Stimulated activated CD4-positive, alpha-beta T cell treated with anti-CD3 and anti-CD28 coated beads, Interleukin-1b, Interleukin-23, amount 100 ng/mL, for 48 hours (primary cell): ENCODE measurements at regions not wholly inside any gene's neighbourhood (a gene's known extent, or its start where the extent isn't known, plus 50 kb on each side); places are given as distances from the start of the nearest gene placed in this dataset.
"Not testable (repeated sequence)": the region's sequence is repeated elsewhere in the genome, so short reads cannot be mapped to it uniquely, and the experiment has no call there.

Source experiments
- DNase-seq: peaks from one replicate; pipeline ENCODE4 v3.0.0-alpha.2; 2020

DNA sequence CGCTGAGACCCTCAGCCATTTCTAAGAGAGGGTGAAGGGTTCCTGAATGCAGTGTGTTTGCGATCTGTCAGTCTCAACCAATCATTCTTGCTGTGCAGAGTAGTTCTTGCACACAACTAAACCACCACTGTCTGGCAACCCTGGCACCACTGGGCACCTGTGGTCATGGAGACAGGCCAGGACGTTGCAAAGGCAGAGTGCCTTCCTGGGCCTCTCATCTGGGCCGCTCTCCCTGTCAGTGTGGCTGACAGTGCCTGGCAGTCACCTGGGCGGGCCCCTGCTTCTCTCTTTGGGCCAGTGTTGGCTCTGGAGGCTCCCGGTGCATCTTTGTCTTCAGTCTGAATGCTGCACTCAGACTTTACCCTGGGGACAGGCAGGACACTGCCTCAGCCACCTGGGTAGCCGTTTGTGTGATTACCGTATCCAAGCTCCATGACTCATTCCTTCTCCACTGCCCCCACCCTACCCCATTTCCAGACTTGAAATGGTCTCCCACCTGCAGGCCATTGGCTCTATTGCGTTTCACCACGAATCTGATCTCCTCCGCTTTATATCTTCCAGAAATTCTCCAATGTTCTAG is 104.6 kb upstream of the KLF13 start:
- DNase-seq: no peak

DNA sequence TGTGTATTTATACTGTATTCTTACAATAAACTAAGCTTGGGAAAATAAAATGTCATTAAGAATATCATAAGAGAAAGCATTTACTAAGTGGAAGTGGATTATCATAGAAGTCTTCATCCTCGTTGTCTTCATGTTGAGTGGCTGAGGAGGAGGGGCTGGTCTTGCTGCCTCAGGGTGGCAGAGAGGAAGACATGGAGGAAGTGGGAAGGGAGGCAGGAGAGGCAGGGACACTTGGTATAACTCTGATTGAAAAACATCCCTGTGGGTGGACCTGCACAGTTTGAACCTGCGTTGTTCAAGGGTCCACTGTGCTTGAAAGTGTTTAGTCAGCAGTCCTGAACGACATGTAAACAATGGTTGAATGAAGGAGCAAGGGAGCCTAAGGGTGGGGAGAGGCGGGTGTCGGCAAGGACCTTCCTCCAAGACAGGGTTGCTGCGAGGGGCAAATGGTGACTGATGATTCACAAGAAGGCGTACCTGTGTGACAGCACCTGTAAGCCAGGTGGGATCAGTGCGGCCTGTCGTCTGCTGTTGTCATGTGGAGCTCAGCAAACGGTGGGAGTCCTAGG is 103.8 kb upstream of the KLF13 start:
- DNase-seq: no peak

DNA sequence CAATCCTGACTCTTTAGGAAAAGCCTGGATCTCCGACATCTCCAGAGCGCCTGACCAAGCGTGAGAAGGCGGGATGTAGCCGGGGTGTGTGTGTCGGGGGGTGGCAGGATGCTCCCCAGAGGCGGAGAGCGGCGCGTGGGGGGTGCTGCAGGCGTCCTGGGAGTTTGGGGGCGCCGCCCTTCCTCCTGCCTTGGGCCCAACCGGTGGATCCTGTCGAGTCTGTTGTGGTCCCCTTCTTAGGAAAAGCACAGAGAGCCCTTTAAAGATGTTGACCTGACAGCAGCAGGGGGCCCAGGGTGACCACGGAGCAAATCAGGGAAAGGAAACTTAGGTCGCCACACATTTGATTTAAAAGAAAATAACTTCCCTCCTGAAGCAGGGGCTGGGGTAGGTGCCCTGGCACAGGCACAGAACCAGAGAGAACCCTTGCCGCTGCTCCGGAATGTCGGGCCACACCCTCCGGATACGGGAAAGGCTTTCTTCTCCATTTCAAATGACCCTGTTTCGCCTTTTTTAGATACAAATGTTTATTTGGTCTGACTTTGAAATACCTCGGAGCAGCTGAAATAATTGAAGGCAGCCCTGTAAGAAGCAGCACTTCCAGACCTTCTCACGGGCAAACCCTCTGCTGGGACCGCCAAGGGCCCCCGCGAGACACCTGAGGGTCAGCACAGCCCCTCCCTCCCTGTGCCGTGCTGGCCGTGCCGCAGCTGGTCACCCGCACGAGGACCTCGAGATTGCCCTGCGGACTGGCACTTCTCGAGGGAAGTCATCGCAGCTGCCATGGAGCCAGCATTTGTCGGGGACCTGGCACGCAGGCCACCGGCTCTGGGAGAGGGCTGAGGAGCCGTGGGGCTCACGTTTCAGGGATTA is 102.9 kb upstream of the KLF13 start:
- no peak for DNase-seq

DNA sequence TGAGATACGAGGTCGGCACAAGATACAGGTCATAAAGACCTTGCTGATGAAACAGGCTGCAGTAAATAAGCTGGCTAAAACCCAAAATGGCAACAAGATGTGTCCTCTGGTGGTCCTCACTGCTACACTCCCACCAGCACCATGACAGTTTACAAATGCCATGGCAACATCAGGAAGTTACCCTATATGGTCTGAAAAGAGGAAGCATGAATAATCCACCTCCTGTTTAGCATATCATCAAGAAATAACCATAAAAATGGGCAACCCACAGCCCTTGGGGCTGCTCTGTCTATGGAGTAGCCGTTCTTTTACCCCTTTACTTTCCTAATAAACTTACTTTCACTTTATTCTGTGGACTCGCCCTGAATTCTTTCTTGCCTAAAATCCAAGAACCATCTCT is 102.0 kb upstream of the KLF13 start:
- DNase-seq: not testable (repeated sequence)

DNA sequence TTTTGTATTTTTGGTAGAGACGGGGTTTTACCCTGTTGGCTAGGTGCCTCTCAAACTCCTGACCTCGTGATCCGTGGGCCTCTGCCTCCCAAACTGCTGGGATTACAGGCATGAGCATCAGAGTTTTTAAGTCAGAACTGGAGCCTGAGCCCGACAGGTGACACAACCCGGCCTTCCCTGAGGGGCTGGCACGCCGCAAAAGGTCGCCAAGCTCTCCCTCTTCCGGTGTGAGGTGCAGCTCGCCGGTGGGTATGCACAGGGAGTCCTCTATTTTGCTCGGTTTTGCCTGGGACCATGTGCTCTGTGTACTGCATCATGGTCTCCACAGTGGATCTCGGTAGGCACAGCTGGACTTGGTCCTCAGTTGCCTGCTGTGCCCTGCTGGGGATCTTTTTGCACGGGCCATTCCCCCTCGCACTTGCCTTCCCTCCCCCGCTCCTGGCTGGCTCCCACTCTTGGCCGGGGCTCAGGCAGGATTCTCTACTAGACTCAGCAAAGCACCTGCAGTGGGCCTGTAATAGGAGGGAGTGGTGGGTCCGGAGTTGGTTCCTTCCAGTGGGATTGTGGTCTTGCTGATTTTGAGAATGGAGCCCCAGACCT is 101.2 kb upstream of the KLF13 start:
- no peak for DNase-seq

DNA sequence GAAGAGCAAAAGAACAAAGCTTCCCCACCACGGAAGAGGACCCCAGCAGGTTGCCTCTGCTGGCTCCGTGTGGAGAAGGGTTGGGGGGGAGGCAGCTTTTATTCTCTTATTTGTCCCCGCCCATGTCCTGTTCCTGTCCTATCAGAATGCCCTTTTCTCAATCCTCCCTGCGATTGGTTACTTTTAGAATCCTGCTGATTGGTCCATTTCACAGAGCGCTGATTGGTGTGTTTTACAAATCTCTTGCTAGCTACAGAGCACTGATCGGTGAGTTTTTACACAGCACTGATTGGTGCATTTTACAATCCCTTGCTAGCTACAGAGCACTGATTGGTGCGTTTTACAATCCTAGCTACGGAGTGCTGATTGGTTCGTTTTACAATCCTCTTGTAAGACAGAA is 100.6 kb upstream of the KLF13 start:
- DNase-seq: no peak

DNA sequence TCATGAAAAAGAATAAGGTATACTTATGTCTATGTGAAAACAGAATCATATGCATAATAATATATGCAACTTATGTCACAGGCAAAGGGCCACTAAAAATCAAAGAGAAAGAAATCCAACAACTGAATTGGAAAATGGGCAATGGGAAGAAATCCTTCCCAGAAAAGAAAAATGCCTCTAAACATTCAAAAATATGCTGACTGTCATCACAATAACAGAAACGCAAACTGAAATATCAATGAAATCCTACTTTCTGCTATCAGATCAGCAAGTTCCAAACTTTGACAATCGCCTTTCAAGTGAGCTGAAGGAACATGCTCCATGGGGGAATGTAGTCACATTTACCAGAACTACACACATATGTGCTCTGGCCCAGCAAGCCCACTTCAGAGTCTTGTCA is 99.4 kb upstream of the KLF13 start:
- no peak for DNase-seq

DNA sequence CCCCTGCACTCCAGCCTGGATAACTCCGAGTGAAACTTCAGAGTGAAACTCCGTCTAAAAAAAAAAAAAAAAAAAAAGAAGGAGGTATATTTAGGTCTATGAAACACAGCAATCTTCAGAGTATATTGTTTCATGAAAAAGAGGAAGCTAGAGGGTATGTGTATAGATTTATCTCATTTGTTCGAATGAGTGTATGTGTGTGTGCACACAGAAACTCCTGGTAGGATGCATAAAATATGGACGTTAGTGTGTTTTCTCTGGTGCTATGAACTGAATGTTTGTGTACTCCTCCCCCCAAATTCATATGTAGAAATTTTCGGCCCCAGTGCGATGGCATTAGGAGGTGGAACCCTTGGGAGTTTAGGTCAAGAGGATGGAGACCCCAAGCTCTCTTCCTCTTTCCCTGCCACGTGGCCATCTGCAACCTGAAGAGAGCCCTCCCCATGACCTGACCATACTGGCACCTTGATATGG is 98.6 kb upstream of the KLF13 start:
- DNase-seq: no peak

DNA sequence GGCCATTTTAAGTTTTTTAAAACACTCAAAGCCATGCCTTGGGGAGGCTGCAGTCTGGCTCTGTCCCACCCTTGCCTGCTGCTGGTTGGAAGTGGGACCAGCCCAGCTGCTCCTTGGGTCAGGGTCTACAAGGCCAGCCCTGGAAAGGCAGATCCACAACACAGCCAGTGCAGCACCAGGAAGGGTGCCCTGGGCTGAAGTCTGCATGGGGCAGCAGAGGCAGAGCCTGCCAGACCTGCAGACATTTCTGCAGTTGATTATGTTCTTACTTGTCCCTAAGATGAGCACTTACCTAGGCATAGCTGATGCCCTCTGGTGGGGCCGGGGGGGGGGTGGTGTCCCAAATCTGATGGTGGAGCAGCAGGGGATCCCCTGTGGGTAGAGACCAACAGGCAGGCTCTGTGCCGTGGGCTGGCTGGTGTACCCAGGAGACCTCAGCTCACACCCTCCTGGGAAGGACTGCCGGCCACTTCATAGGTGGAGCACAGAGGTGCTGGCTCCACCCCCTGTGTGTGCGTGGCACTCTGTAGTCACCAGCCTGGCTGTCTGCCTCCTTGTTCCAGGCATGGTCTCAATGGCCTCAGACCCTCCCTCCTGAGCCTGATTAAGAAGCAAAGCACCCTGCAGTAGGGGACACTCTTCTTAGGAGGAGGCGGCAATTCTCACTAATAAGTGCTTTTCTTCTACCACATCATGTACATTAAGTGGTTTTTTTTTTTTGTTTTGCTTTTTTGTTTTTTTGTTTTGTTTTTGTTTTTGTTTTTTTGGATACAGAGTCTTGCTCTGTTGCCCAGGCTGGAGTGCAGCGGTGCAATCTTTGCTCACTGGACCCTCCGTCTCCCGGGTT is 97.4 kb upstream of the KLF13 start:
- DNase-seq: no peak

DNA sequence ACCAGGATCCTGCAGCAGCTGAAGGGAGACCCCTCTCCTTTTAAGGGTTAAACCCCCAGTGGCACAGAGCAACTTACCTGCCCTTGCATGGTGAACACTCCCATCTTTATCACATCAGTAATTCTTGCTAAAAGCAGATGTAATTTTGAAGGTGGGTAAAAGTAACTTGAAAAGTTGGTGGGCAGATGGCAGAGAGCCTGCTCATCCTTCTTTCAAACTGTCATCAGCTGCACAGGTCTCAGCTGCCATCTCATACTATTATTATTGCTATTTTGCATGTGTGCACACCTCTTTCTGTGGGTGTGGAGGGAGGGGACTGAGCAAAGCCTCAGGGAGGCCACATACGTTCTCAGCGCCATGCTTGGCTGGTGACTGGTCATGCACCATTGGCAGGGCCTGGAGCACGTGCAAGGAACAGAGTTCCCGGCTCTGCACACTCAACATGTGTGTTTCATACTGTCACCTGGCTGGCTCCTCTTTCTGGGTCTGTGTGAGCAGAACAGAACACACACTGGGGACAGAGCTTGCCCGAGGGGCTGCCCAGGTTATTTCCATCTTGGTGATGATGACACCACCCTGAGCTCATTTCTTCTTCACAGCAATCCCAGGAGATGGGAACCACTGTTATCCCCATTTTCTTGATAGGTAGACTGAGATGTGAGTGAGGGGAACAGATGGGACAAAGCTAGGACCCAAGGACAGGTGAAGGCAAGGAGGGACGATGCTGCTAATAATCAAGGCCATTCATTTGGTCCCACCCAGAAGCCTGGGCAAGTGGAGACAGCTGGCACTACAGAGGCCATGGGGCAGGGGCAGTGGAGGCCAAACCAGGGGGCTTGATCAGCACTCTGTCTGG is 95.8 kb upstream of the KLF13 start:
- no peak for DNase-seq

DNA sequence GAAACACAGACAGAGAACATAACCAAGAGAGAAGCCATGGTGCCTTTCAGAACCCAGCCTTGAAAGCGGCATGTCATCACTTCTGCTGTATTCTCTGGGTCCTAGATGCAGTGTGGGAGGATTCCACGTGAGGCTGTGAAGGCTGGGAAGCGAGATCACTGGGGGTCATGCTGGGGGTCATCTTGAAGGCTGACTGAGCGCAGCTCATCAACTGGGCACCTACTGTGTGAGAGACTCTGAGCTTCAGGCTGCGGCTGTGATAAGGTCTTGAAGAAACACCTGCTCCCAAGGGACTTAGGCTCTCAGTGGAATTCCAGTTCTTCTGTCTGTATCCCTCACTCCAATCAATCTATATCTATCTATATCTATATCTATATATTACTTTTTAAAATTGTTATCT is 91.8 kb upstream of the KLF13 start:
- DNase-seq: no peak

DNA sequence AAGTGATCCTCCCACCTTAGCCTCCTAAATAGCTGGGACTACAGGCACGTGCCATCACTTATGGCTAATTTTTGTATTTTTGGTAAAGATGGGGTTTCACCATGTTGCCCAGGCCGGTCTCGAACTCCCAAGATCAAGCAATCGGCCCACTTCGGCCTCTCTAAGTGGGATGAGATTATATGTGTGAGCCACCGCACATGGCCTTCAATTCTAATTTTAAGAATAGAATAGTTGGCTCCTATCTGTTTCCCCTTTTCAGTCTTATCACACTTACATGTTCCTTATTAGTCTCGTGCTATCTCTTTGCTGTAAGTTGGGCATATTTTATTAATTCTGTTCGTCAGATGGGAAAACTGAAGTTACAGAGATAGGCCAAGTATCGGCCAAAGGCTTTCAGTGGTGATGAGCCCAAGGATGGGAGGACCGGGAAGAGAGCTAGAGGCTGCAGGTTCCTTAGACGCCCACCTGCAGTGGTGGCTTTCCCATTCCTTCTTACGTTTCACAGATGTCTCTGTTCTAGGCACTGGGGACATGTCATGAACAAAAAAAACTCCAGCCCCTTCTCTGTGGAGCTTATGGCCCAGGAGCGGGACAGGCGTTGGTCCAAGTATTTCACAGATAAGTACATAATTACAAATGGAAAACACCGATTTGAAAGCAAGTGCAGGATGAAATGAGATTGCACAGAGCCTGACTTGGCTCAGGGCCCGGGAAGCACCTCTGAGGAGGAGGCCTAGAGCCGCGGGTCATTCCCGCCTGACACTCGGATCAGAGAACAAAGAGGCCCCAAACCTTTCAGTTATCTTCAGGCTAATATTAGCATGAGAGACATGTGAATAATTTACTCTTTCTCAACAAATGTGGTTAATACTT is 91.1 kb upstream of the KLF13 start:
- no peak for DNase-seq

DNA sequence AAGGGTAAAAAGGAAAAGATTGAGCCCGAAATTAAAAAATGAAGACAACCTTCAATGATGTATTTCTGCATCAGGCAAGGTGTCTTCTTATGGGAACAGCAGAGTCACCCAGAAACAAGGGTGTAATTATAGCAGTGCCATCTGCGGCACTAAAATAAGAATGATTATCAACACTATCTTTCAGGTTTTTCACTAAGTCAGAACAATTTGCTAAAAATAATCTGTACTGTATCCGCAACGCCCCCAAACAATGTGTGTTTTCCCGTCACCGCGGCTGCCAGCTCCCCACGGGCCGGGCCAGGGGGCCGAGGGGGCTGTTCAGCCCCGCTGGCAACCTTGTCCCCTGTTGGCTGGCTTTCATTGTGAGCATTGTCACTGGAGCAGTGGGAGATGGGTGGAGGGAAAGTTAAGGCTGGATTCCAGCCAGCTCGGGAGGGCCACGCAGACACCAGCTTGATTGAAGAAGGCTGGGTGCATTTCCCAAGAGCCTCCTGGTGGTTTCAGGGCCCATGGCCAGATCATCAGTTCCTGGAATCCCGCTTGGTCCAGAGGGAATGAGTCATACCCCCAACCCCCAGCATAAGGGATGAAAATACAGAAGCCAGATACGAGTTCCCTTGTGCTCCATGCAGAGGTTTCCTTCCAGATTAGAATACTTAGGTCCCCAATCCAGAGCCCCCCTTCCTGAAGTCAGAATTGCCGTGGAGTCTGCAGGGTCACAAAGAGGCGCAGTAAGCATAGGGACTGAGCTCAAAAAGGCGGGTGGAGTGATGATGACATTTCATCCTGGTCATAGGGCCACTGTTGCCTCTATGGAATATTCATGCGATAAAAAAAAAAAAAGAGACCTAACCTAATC is 90.2 kb upstream of the KLF13 start:
- no peak for DNase-seq

DNA sequence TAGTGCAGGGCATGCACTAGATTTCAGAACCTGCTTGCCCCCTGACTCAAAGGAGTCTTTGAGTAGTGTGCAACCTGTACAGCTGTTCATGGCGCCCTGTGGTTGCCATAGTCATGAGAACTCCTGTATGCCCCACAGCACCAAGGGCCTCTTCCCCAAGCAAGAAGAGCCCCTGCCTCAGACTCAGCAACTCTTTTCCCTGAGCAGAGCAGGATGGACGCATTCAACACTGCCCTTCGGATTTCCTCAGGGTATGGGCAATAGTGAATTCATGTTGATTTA is 89.7 kb upstream of the KLF13 start:
- no peak for DNase-seq

DNA sequence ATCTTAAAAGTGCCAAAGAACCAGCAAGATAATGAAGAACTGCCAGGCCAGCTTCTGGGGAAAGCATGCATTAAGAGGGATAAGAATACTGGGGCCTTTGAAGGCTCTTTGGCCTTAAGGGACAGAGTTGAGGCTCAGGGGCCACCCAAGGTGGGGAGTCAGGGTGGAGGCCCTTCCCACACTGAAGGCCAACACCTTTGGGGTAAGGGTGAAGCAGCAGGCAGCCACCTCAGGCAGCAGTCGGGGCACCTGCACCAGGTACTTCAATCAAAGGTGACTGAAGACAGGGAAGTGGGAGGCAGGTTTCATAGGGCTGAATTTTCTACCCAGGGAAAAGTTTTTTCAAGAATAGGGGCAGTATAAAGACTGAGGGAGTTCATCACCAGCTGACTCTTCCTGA is 87.7 kb upstream of the KLF13 start:
- DNase-seq: no peak

DNA sequence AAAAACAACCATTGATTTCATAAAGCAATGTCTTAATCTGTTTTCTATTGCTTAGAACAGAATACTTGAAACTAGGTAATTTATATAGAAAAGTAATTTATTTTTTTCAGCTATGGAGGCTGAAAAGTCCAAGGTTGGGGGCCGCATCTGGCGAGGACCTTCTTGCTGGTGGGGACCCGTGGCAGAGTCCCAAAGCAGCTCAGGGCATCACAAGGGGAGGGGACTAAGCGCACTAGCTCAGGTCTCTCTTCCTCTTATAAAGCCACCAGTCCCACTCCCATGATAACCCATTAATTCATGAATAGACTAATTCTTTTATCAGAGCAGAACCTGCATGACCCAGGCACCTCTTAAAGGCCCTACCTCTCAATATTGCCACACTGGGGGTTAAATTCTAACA is 87.2 kb upstream of the KLF13 start:
- DNase-seq: no peak

DNA sequence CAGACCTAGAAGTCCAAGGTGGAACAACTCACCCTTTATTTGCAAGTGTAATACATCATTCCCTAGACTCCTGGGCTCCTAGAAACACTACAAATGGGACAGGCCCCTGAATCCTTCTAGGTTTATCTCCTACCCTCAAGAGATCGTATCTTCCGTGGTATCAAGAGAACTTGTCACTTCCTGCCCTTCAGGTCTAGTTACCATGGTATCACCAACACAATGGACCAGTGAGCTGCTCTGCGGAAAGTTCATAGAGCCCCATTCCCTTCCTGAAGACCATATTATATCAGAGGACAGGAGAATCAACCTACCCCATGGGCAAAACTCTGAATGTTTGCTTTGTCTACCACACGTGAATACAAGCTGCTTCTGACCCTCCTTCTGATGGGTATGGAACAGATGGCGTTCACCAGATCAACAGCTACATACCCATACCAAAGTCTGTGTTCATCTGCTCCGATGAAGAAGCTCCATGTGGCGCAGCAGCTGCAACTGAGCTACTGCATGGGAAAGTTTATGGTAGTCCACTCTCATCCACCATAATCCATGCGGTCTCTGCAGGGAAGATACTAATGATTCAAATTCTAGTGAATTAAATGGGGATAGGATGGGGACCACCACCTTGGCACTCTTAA is 84.6 kb upstream of the KLF13 start:
- no peak for DNase-seq

DNA sequence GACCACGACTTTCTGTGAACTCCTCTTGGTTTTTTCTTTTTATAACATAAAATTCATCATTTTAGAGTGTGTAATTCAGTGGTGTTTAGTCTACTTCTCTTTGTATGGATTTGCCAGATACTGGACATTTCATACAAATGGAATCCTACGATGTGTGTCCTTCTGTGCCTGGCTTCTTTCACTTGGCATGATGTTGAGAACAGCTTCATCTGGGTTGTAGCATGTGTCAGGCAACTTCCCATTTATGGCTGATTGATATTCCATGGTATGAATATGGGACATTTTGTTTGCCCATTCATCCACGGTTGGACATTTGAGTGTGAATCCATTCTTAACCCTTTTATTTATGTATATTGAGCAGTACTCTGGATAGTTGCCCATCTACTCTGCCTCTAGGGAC is 82.7 kb upstream of the KLF13 start:
- DNase-seq: no peak

DNA sequence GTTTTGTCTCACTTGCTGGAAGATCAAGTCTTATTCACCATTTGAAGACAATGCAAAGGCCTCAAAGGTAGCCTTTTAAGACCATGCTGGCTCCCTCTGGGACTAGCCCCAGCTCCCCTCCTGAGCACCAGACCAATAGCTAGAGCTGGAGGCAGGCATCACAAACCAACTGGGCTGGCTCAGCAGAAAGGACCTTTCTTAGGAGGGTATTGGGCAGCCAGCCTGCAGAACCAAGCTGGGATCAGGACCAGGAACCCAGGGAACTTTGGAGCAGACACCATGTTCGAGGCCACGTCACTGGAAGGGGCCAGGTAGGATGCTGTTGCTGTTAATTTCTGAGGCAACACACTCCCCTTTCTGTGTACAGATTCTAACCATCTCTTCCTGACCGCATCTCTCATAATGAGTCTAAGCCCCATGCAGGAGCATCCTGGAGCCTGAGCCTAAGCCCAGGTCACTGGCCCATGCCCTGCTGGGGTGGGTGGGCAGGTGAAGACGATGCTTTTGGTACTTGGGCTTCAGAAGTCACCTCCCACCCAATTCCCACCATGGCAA is 81.4 kb upstream of the KLF13 start:
- no peak for DNase-seq
